HG03442 (cell line): ENCODE measurements at regions not wholly inside any gene's neighbourhood (a gene's known extent, or its start where the extent isn't known, plus 50 kb on each side); places are given as distances from the start of the nearest gene placed in this dataset.

Experiments
- ATAC-seq: cut with Tn5 transposase; IDR thresholded peaks from one replicate; pipeline ENCODE4 v1.9.1; 2021; ENCODE audit warnings: mild to moderate bottlenecking, moderate library complexity; ENCODE audit not compliant: unreplicated experiment

- ATAC-seq = no peak
These were observed 86.6 kb upstream of the NR4A3 start for GRCh38 chr9:99735041-99735440.

GRCh38 chr9:99736291-99736690 is 85.4 kb upstream of the NR4A3 start:
- no peak for ATAC-seq

- no peak for ATAC-seq
These were observed 84.0 kb upstream of the NR4A3 start for GRCh38 chr9:99737649-99738048.

GRCh38 chr9:99743006-99743405 is 78.7 kb upstream of the NR4A3 start:
- ATAC-seq = no peak

- ATAC-seq = no peak
These were observed 78.2 kb upstream of the NR4A3 start for GRCh38 chr9:99743455-99743854.

GRCh38 chr9:99744132-99744531 is 77.6 kb upstream of the NR4A3 start:
- no peak for ATAC-seq

- no peak for ATAC-seq
These were observed 76.6 kb upstream of the NR4A3 start for GRCh38 chr9:99745085-99745484.

- ATAC-seq = no peak
These were observed 75.3 kb upstream of the NR4A3 start for GRCh38 chr9:99746406-99746805.

- ATAC-seq = no peak
These were observed 73.4 kb upstream of the NR4A3 start for GRCh38 chr9:99748266-99748665.

- ATAC-seq = no peak
These were observed 73.0 kb upstream of the NR4A3 start for GRCh38 chr9:99748676-99749075.

GRCh38 chr9:99749641-99750040 is 72.0 kb upstream of the NR4A3 start:
- no peak for ATAC-seq

GRCh38 chr9:99750526-99750925 is 71.2 kb upstream of the NR4A3 start:
- ATAC-seq = no peak

GRCh38 chr9:99752417-99753109 is 69.1 kb upstream of the NR4A3 start:
- ATAC-seq = no peak

- no peak for ATAC-seq
These were observed 68.2 kb upstream of the NR4A3 start for GRCh38 chr9:99753436-99753835.

- no peak for ATAC-seq
These were observed 61.3 kb upstream of the NR4A3 start for GRCh38 chr9:99760421-99760820.

- peak; percentile 98 for ATAC-seq
These were observed 59.2 kb upstream of the NR4A3 start for GRCh38 chr9:99762470-99762869.
